Activated CD4-positive, alpha-beta memory T cell treated with anti-CD3 and anti-CD28 coated beads for 36 hours (primary cell): ENCODE measurements at regions not wholly inside any gene's neighbourhood (a gene's known extent, or its start where the extent isn't known, plus 50 kb on each side); places are given as distances from the start of the nearest gene placed in this dataset.

Experiments
- CTCF ChIA-PET: fragments of 350-600 bp; sonication (Branson Sonifier 250); formaldehyde crosslinking; loops from one replicate; lab custom pipeline; 2021; ENCODE audit warnings: antibody characterized with exemption, inconsistent platforms; lab: Charles Lee
- POLR2A ChIA-PET: fragments of 350-600 bp; sonication (Branson Sonifier 250); formaldehyde crosslinking; loops from one replicate; lab custom pipeline; 2021; ENCODE audit warnings: antibody characterized with exemption; lab: Charles Lee
- DNase-seq: peaks from one replicate; pipeline ENCODE4 v3.0.0-alpha.2; 2020
- H3K27ac Mint-ChIP-seq: one replicate; pipeline ENCODE4 v1.8.0; 2021; ENCODE audit warnings: mixed read lengths
- H3K27me3 Mint-ChIP-seq: one replicate; pipeline ENCODE4 v1.8.0; 2021; ENCODE audit warnings: mixed read lengths
- H3K36me3 Mint-ChIP-seq: one replicate; pipeline ENCODE4 v1.8.0; 2021; ENCODE audit warnings: mixed read lengths
- H3K4me1 Mint-ChIP-seq: one replicate; pipeline ENCODE4 v1.8.0; 2021; ENCODE audit warnings: low read depth, mixed read lengths
- H3K4me3 Mint-ChIP-seq: one replicate; pipeline ENCODE4 v1.8.0; 2021; ENCODE audit warnings: mild to moderate bottlenecking, mixed read lengths
- H3K9me3 Mint-ChIP-seq: one replicate; pipeline ENCODE4 v1.8.0; 2021; ENCODE audit warnings: mixed read lengths
- intact Hi-C: fragments of 100-400 bp; cut with micrococcal nuclease; formaldehyde crosslinking; loops from one replicate; pipeline ENCODE4 v1.15.1; 2023

DNA sequence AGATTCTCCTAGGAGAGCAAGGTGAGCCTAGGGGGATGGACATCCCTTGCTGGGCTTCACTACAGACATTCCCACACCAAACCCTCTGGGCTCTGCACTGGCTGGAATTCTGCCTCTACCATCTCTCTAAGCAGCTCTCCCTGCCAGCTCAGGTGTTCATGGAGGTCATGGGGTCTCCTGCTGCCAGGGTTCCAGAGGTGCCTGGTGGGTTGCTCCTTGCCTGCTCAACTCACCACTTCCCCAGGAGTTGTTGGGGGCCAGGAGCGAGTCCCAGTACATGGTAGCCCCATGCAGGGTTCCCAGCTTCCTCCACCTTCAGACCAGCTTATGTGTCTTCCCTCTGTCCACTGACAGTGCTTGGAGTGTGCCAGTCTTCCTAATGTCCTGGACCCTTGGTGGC lies 167.8 kb upstream of the PAQR3 start:
- Mint-ChIP-seq H3K36me3 (no peaks in the 10 kb centered on the region), H3K9me3 (no peaks in the 10 kb centered on the region), H3K27me3 (peaks cover 1% of the 10 kb centered on the region), H3K4me1 (no peaks in the 10 kb centered on the region), H3K27ac (no peak overlapping the region), H3K4me3 (no peak overlapping the region)
- DNase-seq: no peak
- intact Hi-C loops: no loop called here
- CTCF ChIA-PET: no interaction called here
- POLR2A ChIA-PET: no interaction called here

GRCh38 chr4:79088946-79089691 lies 149.9 kb upstream of the PAQR3 start:
- Mint-ChIP-seq H3K4me3 (no peak overlapping the region), H3K4me1 (no peaks in the 10 kb centered on the region), H3K27me3 (no peaks in the 10 kb centered on the region), H3K27ac (no peak overlapping the region), H3K9me3 (no peaks in the 10 kb centered on the region), H3K36me3 (no peaks in the 10 kb centered on the region)
- no peak for DNase-seq
- intact Hi-C loops: no loop called here
- ChIA-PET CTCF (no interaction called here), POLR2A (no interaction called here)

- H3K9me3 Mint-ChIP-seq: peaks cover 1% of the 10 kb centered on the region
- no peak overlapping the region for H3K27ac Mint-ChIP-seq
- no peaks in the 10 kb centered on the region for H3K36me3 Mint-ChIP-seq
- intact Hi-C loops: no loop called here
- no peaks in the 10 kb centered on the region for H3K27me3 Mint-ChIP-seq
- DNase-seq: no peak
- ChIA-PET CTCF (no interaction called here), POLR2A (interaction anchor here (0.6 kb wide), 1 partner anchor 36 kb away, joined by 3 read pairs; no protein-coding TSS in a partner anchor)
- H3K4me1 Mint-ChIP-seq: no peaks in the 10 kb centered on the region
- no peak overlapping the region for H3K4me3 Mint-ChIP-seq
Measured at GRCh38 chr4:79087071-79087470, 147.8 kb upstream of the PAQR3 start.

- Mint-ChIP-seq H3K27ac (no peak overlapping the region), H3K4me1 (no peaks in the 10 kb centered on the region), H3K9me3 (peaks cover 4% of the 10 kb centered on the region), H3K27me3 (no peaks in the 10 kb centered on the region), H3K36me3 (no peaks in the 10 kb centered on the region), H3K4me3 (no peak overlapping the region)
- POLR2A ChIA-PET: no interaction called here
- DNase-seq: no peak
- CTCF ChIA-PET: no interaction called here
- intact Hi-C loops: no loop called here
Measured at GRCh38 chr4:79083406-79084010, 144.3 kb upstream of the PAQR3 start.

- Mint-ChIP-seq H3K27me3 (no peaks in the 10 kb centered on the region), H3K36me3 (no peaks in the 10 kb centered on the region), H3K9me3 (peaks cover 4% of the 10 kb centered on the region), H3K4me3 (no peak overlapping the region), H3K27ac (no peak overlapping the region), H3K4me1 (no peaks in the 10 kb centered on the region)
- intact Hi-C loops: no loop called here
- DNase-seq: no peak
- CTCF ChIA-PET: no interaction called here
- POLR2A ChIA-PET: no interaction called here
Measured at GRCh38 chr4:79082997-79083396, 143.8 kb upstream of the PAQR3 start.

DNA sequence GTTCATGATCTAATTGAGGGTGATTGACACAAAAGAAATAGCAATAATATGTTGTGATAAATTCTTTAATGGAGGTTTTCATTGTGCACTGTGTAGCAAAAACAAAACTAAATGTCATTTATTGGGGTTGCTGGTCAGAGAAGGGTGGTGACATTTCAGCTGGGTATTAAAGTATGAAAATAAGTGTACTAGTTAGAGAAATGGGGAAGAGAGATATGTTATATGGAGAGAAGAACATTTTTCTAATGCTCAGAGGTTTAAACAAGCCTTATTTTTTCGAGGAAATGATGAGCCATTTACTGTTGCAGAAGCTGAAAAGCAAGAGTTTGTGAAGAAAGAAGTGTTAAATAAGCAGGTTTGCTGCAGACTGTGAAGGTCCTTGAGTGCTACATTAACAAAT lies 142.7 kb upstream of the PAQR3 start:
- DNase-seq: no peak
- ChIA-PET CTCF (no interaction called here), POLR2A (no interaction called here)
- no peaks in the 10 kb centered on the region for H3K36me3 Mint-ChIP-seq
- no peaks in the 10 kb centered on the region for H3K27me3 Mint-ChIP-seq
- no peak overlapping the region for H3K4me3 Mint-ChIP-seq
- H3K4me1 Mint-ChIP-seq: no peaks in the 10 kb centered on the region
- H3K9me3 Mint-ChIP-seq: peaks cover 4% of the 10 kb centered on the region
- intact Hi-C loops: no loop called here
- no peak overlapping the region for H3K27ac Mint-ChIP-seq

DNA sequence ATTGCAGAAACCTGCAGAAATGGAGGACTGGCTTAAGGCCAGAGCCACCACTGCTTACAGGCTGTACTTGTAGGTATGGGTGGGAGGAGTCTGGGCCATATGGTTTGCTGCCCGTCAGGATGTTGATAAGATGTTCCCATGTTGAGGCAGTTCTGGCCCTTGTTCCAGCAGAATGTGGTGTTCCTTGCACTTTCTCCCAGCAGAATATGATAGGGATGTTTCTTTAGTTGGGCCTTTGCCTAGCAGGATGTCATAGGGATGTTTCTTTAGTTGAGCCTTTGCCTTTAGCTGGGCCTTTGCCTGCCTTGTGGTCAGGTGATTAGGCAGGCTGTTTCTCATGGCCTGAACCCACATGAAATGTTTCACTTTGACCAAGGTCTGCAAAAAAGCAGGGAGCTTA lies 139.1 kb upstream of the PAQR3 start:
- POLR2A ChIA-PET: no interaction called here
- DNase-seq: no peak
- no peaks in the 10 kb centered on the region for H3K4me1 Mint-ChIP-seq
- CTCF ChIA-PET: no interaction called here
- H3K27ac Mint-ChIP-seq: no peak overlapping the region
- intact Hi-C loops: no loop called here
- H3K9me3 Mint-ChIP-seq: peaks cover 22% of the 10 kb centered on the region
- no peaks in the 10 kb centered on the region for H3K36me3 Mint-ChIP-seq
- no peak overlapping the region for H3K4me3 Mint-ChIP-seq
- no peaks in the 10 kb centered on the region for H3K27me3 Mint-ChIP-seq

GRCh38 chr4:79074040-79074439 lies 134.8 kb upstream of the PAQR3 start:
- intact Hi-C loops: no loop called here
- ChIA-PET POLR2A (no interaction called here), CTCF (no interaction called here)
- Mint-ChIP-seq H3K9me3 (peaks cover 22% of the 10 kb centered on the region), H3K4me1 (no peaks in the 10 kb centered on the region), H3K4me3 (no peak overlapping the region), H3K36me3 (no peaks in the 10 kb centered on the region), H3K27ac (no peak overlapping the region), H3K27me3 (no peaks in the 10 kb centered on the region)
- no peak for DNase-seq

- ChIA-PET POLR2A (no interaction called here), CTCF (no interaction called here)
- Mint-ChIP-seq H3K36me3 (no peaks in the 10 kb centered on the region), H3K27ac (no peak overlapping the region), H3K4me1 (no peaks in the 10 kb centered on the region), H3K27me3 (no peaks in the 10 kb centered on the region), H3K4me3 (no peak overlapping the region), H3K9me3 (peaks cover 22% of the 10 kb centered on the region)
- intact Hi-C loops: no loop called here
- DNase-seq: no peak
Measured at GRCh38 chr4:79073471-79073870, 134.2 kb upstream of the PAQR3 start.

DNA sequence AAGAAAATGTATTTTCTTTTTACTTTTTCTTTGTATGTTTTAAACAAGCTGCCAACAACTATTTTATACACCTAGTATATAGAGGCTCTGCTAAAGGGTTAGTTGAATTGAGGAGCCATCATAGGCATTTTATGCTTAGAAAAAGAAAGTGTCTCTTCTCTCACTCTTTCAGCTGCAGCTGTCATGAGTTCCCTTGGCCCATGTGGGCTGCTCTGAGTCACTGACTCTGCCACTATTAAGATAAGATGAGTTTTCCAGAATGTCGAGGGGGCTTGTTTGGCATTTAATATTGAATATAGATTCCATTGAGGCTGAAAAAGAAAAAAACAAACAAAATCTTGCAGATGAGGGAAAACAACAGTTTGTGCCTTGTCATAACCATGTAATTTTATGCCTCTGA lies 126.0 kb upstream of the PAQR3 start:
- Mint-ChIP-seq H3K36me3 (no peaks in the 10 kb centered on the region), H3K9me3 (no peaks in the 10 kb centered on the region), H3K27me3 (peaks cover 2% of the 10 kb centered on the region), H3K27ac (no peak overlapping the region), H3K4me1 (no peaks in the 10 kb centered on the region), H3K4me3 (no peak overlapping the region)
- POLR2A ChIA-PET: no interaction called here
- DNase-seq: no peak
- intact Hi-C loops: no loop called here
- CTCF ChIA-PET: no interaction called here

DNA sequence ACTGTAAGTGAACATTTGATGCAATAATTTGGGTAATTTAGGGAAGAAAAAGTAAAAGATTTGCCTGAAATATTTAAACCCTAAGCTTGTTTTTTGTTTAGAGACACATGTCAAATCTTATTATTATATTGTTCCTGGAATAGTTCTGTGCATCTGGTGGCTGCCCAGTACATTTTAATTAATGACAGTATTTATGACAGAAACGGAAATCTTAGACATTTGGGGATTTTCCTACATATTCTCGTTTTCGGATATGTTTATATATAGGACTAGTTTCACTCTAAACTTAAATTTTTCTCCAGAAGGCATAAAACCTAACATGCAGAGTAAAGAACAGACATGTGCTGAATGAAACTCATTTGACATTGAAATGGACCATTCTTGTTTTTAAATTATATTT lies 125.6 kb upstream of the PAQR3 start:
- no peaks in the 10 kb centered on the region for H3K36me3 Mint-ChIP-seq
- H3K4me3 Mint-ChIP-seq: no peak overlapping the region
- ChIA-PET POLR2A (no interaction called here), CTCF (interaction anchor here (0.6 kb wide), 1 partner anchor 910 kb away, joined by 5 read pairs; no protein-coding TSS in a partner anchor)
- peaks cover 2% of the 10 kb centered on the region for H3K27me3 Mint-ChIP-seq
- H3K9me3 Mint-ChIP-seq: no peaks in the 10 kb centered on the region
- DNase-seq: no peak
- no peaks in the 10 kb centered on the region for H3K4me1 Mint-ChIP-seq
- H3K27ac Mint-ChIP-seq: no peak overlapping the region
- intact Hi-C loops: no loop called here

- ChIA-PET POLR2A (no interaction called here), CTCF (no interaction called here)
Measured at GRCh38 chr4:79059631-79060399, 120.6 kb upstream of the PAQR3 start.

More at GRCh38 chr4:79059631-79060399, 120.6 kb upstream of the PAQR3 start:
- Mint-ChIP-seq H3K4me1 (no peaks in the 10 kb centered on the region), H3K27me3 (no peaks in the 10 kb centered on the region), H3K36me3 (no peaks in the 10 kb centered on the region), H3K9me3 (no peaks in the 10 kb centered on the region), H3K27ac (no peak overlapping the region), H3K4me3 (no peak overlapping the region)
- intact Hi-C loops: no loop called here
- DNase-seq: no peak
